Transverse colon (tissue), 4 donors: ENCODE measurements at regions not wholly inside any gene's neighbourhood (a gene's known extent, or its start where the extent isn't known, plus 50 kb on each side); places are given as distances from the start of the nearest gene placed in this dataset.

Experiments used
- EP300 ChIP-seq: sonication (generic); formaldehyde crosslinking; IDR thresholded peaks from one replicate; pipeline ENCODE4 v1.6.1; 2017; ENCODE audit warnings: antibody characterized with exemption, low read depth
- POLR2A ChIP-seq: fragments of 450-650 bp; IDR thresholded peaks from one replicate; pipeline ENCODE4 v1.6.1; 2016; ENCODE audit warnings: antibody characterized with exemption, mild to moderate bottlenecking, moderate library complexity
- POLR2AphosphoS5 ChIP-seq, 3 donors: sonication (generic); formaldehyde crosslinking; IDR thresholded peaks; one replicate each; pipeline ENCODE4 v1.6.1; 2016; ENCODE audit warnings: antibody characterized with exemption in 3 of 3
- TF ChIP-seq, protein P1 (sequence below), 5 experiments: fragments of 200-600 bp in 3 of 5; fragments of 450-650 bp in 2 of 5; sonication (generic) in 3 of 5; IDR thresholded peaks; 1 replicate in 2 of 5; 2 replicates in 3 of 5; pipeline ENCODE4 v1.5.1; 2016 to 2017; ENCODE audit warnings: antibody characterized with exemption in 5 of 5, inconsistent platforms in 3 of 5, mild to moderate bottlenecking in 2 of 5, moderate library complexity in 1 of 5

DNA sequence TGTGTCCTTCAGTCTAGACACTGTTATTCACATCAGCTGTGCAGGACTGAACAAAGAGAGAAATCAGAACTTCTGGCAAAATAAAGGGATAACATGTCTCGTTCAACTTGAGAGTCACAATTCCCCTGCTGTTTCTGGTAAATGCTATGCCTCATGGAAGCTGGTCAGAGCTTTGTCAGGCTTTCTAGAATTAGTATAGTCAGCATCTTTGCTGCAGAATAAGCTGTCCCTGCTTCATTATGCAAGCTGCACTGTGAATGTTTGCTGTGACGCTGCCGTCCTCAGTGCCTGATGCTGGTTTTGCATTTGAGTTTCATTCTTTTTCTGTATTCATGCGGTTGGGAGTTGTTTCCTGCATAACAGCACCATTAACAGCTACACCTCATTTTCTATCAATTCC is 96.4 kb upstream of the KCNJ6 start:
- TF ChIP-seq, protein P1, sequence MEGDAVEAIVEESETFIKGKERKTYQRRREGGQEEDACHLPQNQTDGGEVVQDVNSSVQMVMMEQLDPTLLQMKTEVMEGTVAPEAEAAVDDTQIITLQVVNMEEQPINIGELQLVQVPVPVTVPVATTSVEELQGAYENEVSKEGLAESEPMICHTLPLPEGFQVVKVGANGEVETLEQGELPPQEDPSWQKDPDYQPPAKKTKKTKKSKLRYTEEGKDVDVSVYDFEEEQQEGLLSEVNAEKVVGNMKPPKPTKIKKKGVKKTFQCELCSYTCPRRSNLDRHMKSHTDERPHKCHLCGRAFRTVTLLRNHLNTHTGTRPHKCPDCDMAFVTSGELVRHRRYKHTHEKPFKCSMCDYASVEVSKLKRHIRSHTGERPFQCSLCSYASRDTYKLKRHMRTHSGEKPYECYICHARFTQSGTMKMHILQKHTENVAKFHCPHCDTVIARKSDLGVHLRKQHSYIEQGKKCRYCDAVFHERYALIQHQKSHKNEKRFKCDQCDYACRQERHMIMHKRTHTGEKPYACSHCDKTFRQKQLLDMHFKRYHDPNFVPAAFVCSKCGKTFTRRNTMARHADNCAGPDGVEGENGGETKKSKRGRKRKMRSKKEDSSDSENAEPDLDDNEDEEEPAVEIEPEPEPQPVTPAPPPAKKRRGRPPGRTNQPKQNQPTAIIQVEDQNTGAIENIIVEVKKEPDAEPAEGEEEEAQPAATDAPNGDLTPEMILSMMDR (IDR thresholded peaks at IDR 0.05), result no peak
- TF ChIP-seq POLR2AphosphoS5 (IDR thresholded peaks at IDR 0.05) (no peak), POLR2A (no peak), EP300 (no peak)
